A549 (cell line): ENCODE measurements at regions not wholly inside any gene's neighbourhood (a gene's known extent, or its start where the extent isn't known, plus 50 kb on each side); places are given as distances from the start of the nearest gene placed in this dataset.

Experiments
- ATAC-seq, 2 experiments: fragments of 200-7000 bp in 1 of 2; fragments of >200 bp in 1 of 2; cut with Nextera tagmentation in 1 of 2; cut with Tn5 transposase in 1 of 2; 3 replicates each; pipeline versions ENCODE4 v1.8.0 to v1.9.1; 2018 to 2020; ENCODE audit warnings: mild to moderate bottlenecking in 1 of 2, moderate library complexity in 1 of 2
- CTCF ChIA-PET: fragments of 300-600 bp; sonication (Branson Sonifier 250); formaldehyde crosslinking; extraction: SDS; loops from one replicate; lab custom pipeline; 2021; ENCODE audit warnings: antibody characterized with exemption, inconsistent platforms; lab: Yijun Ruan, JAX
- POLR2A ChIA-PET: fragments of 350-600 bp; formaldehyde crosslinking; extraction: SDS; loops from one replicate; lab custom pipeline; 2021; ENCODE audit warnings: antibody characterized with exemption, inconsistent platforms; lab: Yijun Ruan, JAX
- DNase-seq, 2 experiments: peaks; one replicate each; pipeline versions ENCODE4 v3.0.0 to v3.0.0-alpha.2; 2011 to 2016; ENCODE audit warnings: low read depth in 1 of 2, low spot score in 1 of 2
- FAIRE-seq: peaks from 2 replicates; lab custom pipeline; 2011; peaks lifted over from hg19 to GRCh38; lab: Jason Lieb, UNC
- H3K27ac ChIP-seq, 2 experiments: fragments of >200 bp; sonication (Bioruptor Twin); formaldehyde crosslinking; 3 replicates each; pipeline ENCODE4 v1.5.1; 2016 to 2017
- H3K4me1 ChIP-seq: fragments of >200 bp; sonication (Bioruptor Twin); formaldehyde crosslinking; 3 replicates; pipeline ENCODE4 v1.6.1; 2016
- H3K4me2 ChIP-seq: fragments of >200 bp; sonication (Bioruptor Twin); formaldehyde crosslinking; 3 replicates; pipeline ENCODE4 v1.6.1; 2016
- H3K4me3 ChIP-seq: fragments of >200 bp; sonication (Bioruptor Twin); formaldehyde crosslinking; 3 replicates; pipeline ENCODE4 v1.5.1; 2016
- H3K9me3 ChIP-seq: fragments of >200 bp; sonication (Bioruptor Twin); formaldehyde crosslinking; 3 replicates; pipeline ENCODE4 v1.6.1; 2016
- CEBPB ChIP-seq, 2 experiments: fragments of >200 bp in 1 of 2; sonication (Bioruptor Twin) in 1 of 2; formaldehyde crosslinking in 1 of 2; IDR thresholded peaks; 2 replicates each; pipeline ENCODE4 v1.6.1; 2012 to 2016
- CHD4 ChIP-seq: fragments of 200-600 bp; sonication (generic); IDR thresholded peaks from 2 replicates; pipeline ENCODE4 v1.6.1; 2016; ENCODE audit warnings: antibody characterized with exemption, mild to moderate bottlenecking, borderline replicate concordance
- EHMT2 ChIP-seq: fragments of 200-600 bp; sonication (generic); IDR thresholded peaks from 2 replicates; pipeline ENCODE4 v1.6.1; 2016; ENCODE audit warnings: antibody characterized with exemption, low read depth, mild to moderate bottlenecking, moderate library complexity
- EP300 ChIP-seq, 2 experiments: fragments of >200 bp; sonication (Bioruptor Twin); formaldehyde crosslinking; IDR thresholded peaks; 2 replicates in 1 of 2; 3 replicates in 1 of 2; pipeline ENCODE4 v1.6.1; 2016 to 2017
- FOSB ChIP-seq: fragments of 250-450 bp; sonication (Bioruptor Pico); IDR thresholded peaks from 2 replicates; pipeline ENCODE4 v1.5.0; 2020; ENCODE audit warnings: mild to moderate bottlenecking, moderate library complexity
- JUN ChIP-seq, 2 experiments: fragments of >200 bp; sonication (Bioruptor Twin); formaldehyde crosslinking; IDR thresholded peaks; 2 replicates in 1 of 2; 3 replicates in 1 of 2; pipeline ENCODE4 v1.6.1; 2016 to 2017
- JUNB ChIP-seq: fragments of >200 bp; sonication (Bioruptor Twin); formaldehyde crosslinking; IDR thresholded peaks from 2 replicates; pipeline ENCODE4 v1.6.1; 2016
- MAFK ChIP-seq: fragments of 450-650 bp; IDR thresholded peaks from 2 replicates; pipeline ENCODE4 v1.6.1; 2014; ENCODE audit not compliant: partially characterized antibody
- MAZ ChIP-seq: fragments of 150-350 bp; IDR thresholded peaks from 2 replicates; pipeline ENCODE4 v1.6.1; 2014; ENCODE audit warnings: antibody characterized with exemption, low read depth, low read length, borderline replicate concordance
- NR3C1 ChIP-seq: fragments of >200 bp; sonication (Bioruptor Twin); formaldehyde crosslinking; IDR thresholded peaks from 3 replicates; pipeline ENCODE4 v1.6.1; 2017
- RCOR1 ChIP-seq: fragments of 150-350 bp; IDR thresholded peaks from 2 replicates; pipeline ENCODE4 v1.6.1; 2014; ENCODE audit warnings: antibody characterized with exemption, low read length, low read depth
- REST ChIP-seq: fragments of 200-600 bp; sonication (generic); IDR thresholded peaks from 2 replicates; pipeline ENCODE4 v1.6.1; 2016; ENCODE audit warnings: antibody characterized with exemption, mild to moderate bottlenecking, moderate library complexity
- ZNF302 ChIP-seq: fragments of 250-450 bp; sonication (Bioruptor Pico); IDR thresholded peaks from 2 replicates; pipeline ENCODE4 v1.9.0; 2021; ENCODE audit warnings: inconsistent platforms, mild to moderate bottlenecking, moderate library complexity
- ZSCAN20 ChIP-seq: fragments of 250-450 bp; sonication (Bioruptor Pico); IDR thresholded peaks from 2 replicates; pipeline ENCODE4 v1.8.0; 2022; ENCODE audit warnings: mild to moderate bottlenecking, moderate library complexity
- WGBS: methylation state at CpG from one replicate; pipeline ENCODE4 v1.1.6; 2017; ENCODE audit errors: missing lambda C conversion rate; 5-methylcytosine and 5-hydroxymethylcytosine counted together
- TF ChIP-seq, protein P1 (sequence below): fragments of 150-350 bp; IDR thresholded peaks from 2 replicates; pipeline ENCODE4 v1.6.1; 2014; ENCODE audit warnings: low read depth, mild to moderate bottlenecking, low read length

- TF ChIP-seq RCOR1 (no peak), ZSCAN20 (CRISPR knock-in tag) (no peak), JUN (IDR thresholded peaks at IDR 0.05) (no peak), JUNB (no peak), MAZ (no peak), ZNF302 (CRISPR knock-in tag) (no peak)
Measured at GRCh38 chr9:7912037-7912535, 112.5 kb upstream of the DMAC1 start (continued).

DNA sequence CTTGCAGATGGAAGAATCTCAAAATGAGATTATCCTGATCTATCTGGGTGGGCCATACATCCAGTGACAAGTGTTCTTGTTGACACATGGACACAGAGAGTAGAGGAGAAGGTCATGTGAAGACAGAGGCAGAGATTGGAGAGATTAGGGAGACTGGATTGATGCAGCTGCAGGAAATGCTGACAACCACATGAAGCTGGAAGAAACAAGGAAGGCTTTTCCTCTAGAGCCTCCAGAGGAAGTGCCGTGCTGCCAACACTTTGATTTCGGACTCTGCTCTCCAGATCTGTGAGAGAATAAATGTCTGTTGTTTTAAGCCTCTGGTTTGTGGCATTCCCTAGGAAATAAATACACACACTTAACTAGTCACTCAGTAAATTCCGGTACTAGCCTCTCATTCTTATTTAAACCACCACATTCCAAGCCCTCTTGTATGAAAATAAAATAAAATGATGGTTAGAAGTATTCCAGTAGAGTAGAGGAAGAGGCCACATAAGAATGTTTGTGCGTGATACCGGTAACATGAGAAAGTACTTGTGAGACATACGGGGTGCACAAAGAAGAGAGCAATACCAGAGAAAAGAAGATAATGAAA, 110.9 kb upstream of the DMAC1 start:
- 2% methylated on average over 6 of the region's 6 CpGs for WGBS
- Histone ChIP-seq H3K4me2 (no peak overlapping the region), H3K27ac (no peak overlapping the region)

GRCh38 chr9:7909537-7909936, 110.0 kb upstream of the DMAC1 start:
- no peak for ATAC-seq
- ChIA-PET POLR2A (no interaction called here), CTCF (no interaction called here)
- 21% methylated on average over 5 of the region's 5 CpGs for WGBS
- no peak overlapping the region for H3K4me3 ChIP-seq
- no peak for DNase-seq
- no peak for FAIRE-seq
- H3K4me2 ChIP-seq, result no peak overlapping the region
- H3K9me3 ChIP-seq, result no peaks in the 10 kb centered on the region
- no peaks in the 10 kb centered on the region for H3K4me1 ChIP-seq
- H3K27ac ChIP-seq, result no peak overlapping the region
- TF ChIP-seq, protein P1, sequence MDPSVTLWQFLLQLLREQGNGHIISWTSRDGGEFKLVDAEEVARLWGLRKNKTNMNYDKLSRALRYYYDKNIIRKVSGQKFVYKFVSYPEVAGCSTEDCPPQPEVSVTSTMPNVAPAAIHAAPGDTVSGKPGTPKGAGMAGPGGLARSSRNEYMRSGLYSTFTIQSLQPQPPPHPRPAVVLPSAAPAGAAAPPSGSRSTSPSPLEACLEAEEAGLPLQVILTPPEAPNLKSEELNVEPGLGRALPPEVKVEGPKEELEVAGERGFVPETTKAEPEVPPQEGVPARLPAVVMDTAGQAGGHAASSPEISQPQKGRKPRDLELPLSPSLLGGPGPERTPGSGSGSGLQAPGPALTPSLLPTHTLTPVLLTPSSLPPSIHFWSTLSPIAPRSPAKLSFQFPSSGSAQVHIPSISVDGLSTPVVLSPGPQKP, result no peak
- TF ChIP-seq CEBPB (IDR thresholded peaks at IDR 0.05), result no peak
- TF ChIP-seq MAFK, result no peak
- no peak for TF ChIP-seq JUN (IDR thresholded peaks at IDR 0.05)
- no peak for TF ChIP-seq ZSCAN20 (CRISPR knock-in tag)
- no peak for TF ChIP-seq CHD4

More for the DNA sequence above, 110.9 kb upstream of the DMAC1 start:
- ChIA-PET POLR2A (no interaction called here), CTCF (no interaction called here)
- Histone ChIP-seq H3K4me3 (no peak overlapping the region), H3K4me1 (no peaks in the 10 kb centered on the region), H3K9me3 (no peaks in the 10 kb centered on the region)
- ATAC-seq, result no peak
- no peak for TF ChIP-seq EP300 (IDR thresholded peaks at IDR 0.05)
- FAIRE-seq, result no peak
- no peak for DNase-seq

- ATAC-seq, result no peak
- H3K4me1 ChIP-seq, result no peaks in the 10 kb centered on the region
Measured at GRCh38 chr9:7907551-7908337, 108.2 kb upstream of the DMAC1 start.

More at GRCh38 chr9:7907551-7908337, 108.2 kb upstream of the DMAC1 start:
- FAIRE-seq, result no peak
- H3K4me3 ChIP-seq, result no peak overlapping the region
- POLR2A ChIA-PET, result no interaction called here
- H3K27ac ChIP-seq, result no peak overlapping the region
- CTCF ChIA-PET, result no interaction called here
- H3K4me2 ChIP-seq, result no peak overlapping the region
- no peaks in the 10 kb centered on the region for H3K9me3 ChIP-seq
- WGBS, result 9% methylated on average over 5 of the region's 5 CpGs
- no peak for DNase-seq
- TF ChIP-seq RCOR1 (no peak), REST (no peak), EHMT2 (no peak), JUN (IDR thresholded peaks at IDR 0.05) (no peak), FOSB (CRISPR knock-in tag) (no peak), NR3C1 (no peak)
